PC-9 (cell line): ENCODE measurements at regions not wholly inside any gene's neighbourhood (a gene's known extent, or its start where the extent isn't known, plus 50 kb on each side); places are given as distances from the start of the nearest gene placed in this dataset.

Source experiments
- BruUV-seq: library from RNA; stranded (reverse); fragments of 400-500 nt; replicated peaks from 2 replicates; lab custom pipeline; 2021; lab: Mats Ljungman, UMichigan
- CTCF ChIA-PET: fragments of 300-600 bp; sonication (Branson Sonifier 250); formaldehyde crosslinking; loops from one replicate; lab custom pipeline; 2022; ENCODE audit warnings: antibody characterized with exemption; lab: Charles Lee
- POLR2A ChIA-PET: fragments of 300-600 bp; sonication (Branson Sonifier 250); formaldehyde crosslinking; loops from one replicate; lab custom pipeline; 2022; ENCODE audit warnings: antibody characterized with exemption; ENCODE audit not compliant: unreplicated experiment; lab: Charles Lee
- DNase-seq, 2 experiments: peaks; one replicate each; pipeline versions ENCODE4 v3.0.0 to v3.0.0-alpha.2; 2015 to 2022; ENCODE audit warnings: mixed read lengths in 1 of 2
- H2AFZ ChIP-seq: fragments of 200-600 bp; sonication (generic); 2 replicates; pipeline ENCODE4 v1.8.1; 2017; ENCODE audit warnings: antibody characterized with exemption
- H3F3A ChIP-seq: fragments of 200-600 bp; sonication (generic); 2 replicates; pipeline ENCODE4 v1.8.1; 2017; ENCODE audit warnings: antibody characterized with exemption, mild to moderate bottlenecking, low read depth; ENCODE audit not compliant: insufficient read depth
- H3K27ac ChIP-seq: fragments of 200-600 bp; sonication (generic); 2 replicates; pipeline ENCODE4 v1.6.1; 2016; ENCODE audit warnings: mixed run types
- H3K27me3 ChIP-seq: fragments of 200-600 bp; sonication (generic); 2 replicates; pipeline ENCODE4 v1.6.1; 2016; ENCODE audit warnings: low read depth, mixed run types; ENCODE audit not compliant: insufficient read depth
- H3K36me3 ChIP-seq: fragments of 200-600 bp; sonication (generic); 2 replicates; pipeline ENCODE4 v1.6.1; 2016; ENCODE audit warnings: low read depth, mixed run types
- H3K4me1 ChIP-seq: fragments of 200-600 bp; sonication (generic); replicated peaks from 2 replicates; pipeline ENCODE4 v1.6.1; 2016; ENCODE audit warnings: mixed run types; ENCODE audit not compliant: insufficient read depth
- H3K4me2 ChIP-seq: fragments of 200-600 bp; sonication (generic); 2 replicates; pipeline ENCODE4 v1.6.1; 2017; ENCODE audit warnings: mixed run types
- H3K4me3 ChIP-seq: fragments of 200-600 bp; sonication (generic); 2 replicates; pipeline ENCODE4 v1.6.1; 2016; ENCODE audit warnings: mixed run types
- H3K79me2 ChIP-seq: fragments of 200-600 bp; sonication (generic); 2 replicates; pipeline ENCODE4 v1.6.1; 2017; ENCODE audit warnings: low read depth, mixed run types
- H3K9me2 ChIP-seq: fragments of 200-600 bp; sonication (generic); 2 replicates; pipeline ENCODE4 v1.8.1; 2017; ENCODE audit warnings: mild to moderate bottlenecking; ENCODE audit not compliant: insufficient read depth
- H3K9me3 ChIP-seq: fragments of 200-600 bp; sonication (generic); 2 replicates; pipeline ENCODE4 v1.8.1; 2016; ENCODE audit warnings: low read depth; ENCODE audit not compliant: insufficient read depth
- H4K20me1 ChIP-seq: fragments of 200-600 bp; sonication (generic); 2 replicates; pipeline ENCODE4 v1.8.1; 2017; ENCODE audit not compliant: insufficient read depth
- EZH2 ChIP-seq: fragments of 200-600 bp; sonication (generic); IDR thresholded peaks from 2 replicates; pipeline ENCODE4 v1.8.0; 2017; ENCODE audit warnings: antibody characterized with exemption, low read depth
- intact Hi-C: fragments of 100-400 bp; cut with micrococcal nuclease; formaldehyde crosslinking; loops from one replicate; pipeline ENCODE4 v1.10.0; 2022; ENCODE audit not compliant: unreplicated experiment
- TF ChIP-seq, protein P1 (sequence below): fragments of 200-600 bp; sonication (generic); conservative IDR thresholded peaks from 2 replicates; pipeline ENCODE4 v1.6.1; 2017; ENCODE audit warnings: mixed run types, antibody characterized with exemption, mild to moderate bottlenecking, moderate library complexity

DNA sequence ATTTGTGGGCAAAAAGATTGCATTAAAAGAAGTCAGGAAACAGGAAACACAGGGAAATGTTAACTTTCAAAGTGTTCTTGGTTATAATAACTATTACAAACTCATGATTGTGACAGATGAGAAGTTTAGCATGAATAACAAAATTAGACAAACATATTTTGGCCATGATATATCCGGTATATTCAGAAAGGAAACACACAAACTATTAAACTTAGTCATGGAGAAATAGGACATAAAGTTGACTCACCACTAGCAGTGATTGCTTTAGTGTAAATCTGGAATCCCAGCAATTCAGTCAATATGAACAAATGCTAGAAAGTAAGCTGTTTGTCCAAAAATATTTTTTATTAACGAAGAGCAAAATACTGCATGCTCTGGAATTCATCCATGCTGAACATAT, 1299.9 kb downstream of the C4orf33 start:
- no peak overlapping the region for H3K4me2 ChIP-seq
- DNase-seq: no peak

DNA sequence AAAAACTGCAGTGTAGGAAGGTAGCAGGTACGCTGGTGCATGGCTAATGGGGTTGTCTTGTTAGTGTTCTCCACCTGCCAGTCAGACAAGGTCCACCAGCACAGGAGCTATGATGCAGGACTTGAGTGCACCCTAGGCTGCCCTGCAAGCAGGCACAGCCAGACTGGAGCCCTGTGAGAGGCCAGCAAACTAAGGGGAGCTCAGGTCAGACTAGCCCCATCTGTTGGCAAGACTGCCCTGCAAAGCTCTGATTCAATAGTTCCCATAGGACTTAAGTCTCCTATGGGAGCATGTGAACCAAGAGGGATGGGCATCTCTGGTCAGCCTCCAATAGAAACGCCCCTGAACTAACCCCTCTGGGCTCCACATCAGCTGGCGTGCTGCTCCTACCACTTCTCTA, 1307.3 kb downstream of the C4orf33 start:
- no peak overlapping the region for H2AFZ ChIP-seq
- H3K4me2 ChIP-seq: no peak overlapping the region
- no peak overlapping the region for H3K27ac ChIP-seq
- no peak overlapping the region for H3K4me3 ChIP-seq
- no peaks in the 10 kb centered on the region for H3K27me3 ChIP-seq
- no peaks in the 10 kb centered on the region for H3K79me2 ChIP-seq
- no peaks in the 10 kb centered on the region for H3K9me2 ChIP-seq
- no peaks in the 10 kb centered on the region for H3K36me3 ChIP-seq
- ChIA-PET POLR2A (no interaction called here), CTCF (no interaction called here)
- DNase-seq: no peak
- no peaks in the 10 kb centered on the region for H3K9me3 ChIP-seq
- intact Hi-C loops: no loop called here
- no peaks in the 10 kb centered on the region for H3K4me1 ChIP-seq
- no peaks in the 10 kb centered on the region for H3F3A ChIP-seq
- BruUV-seq: no TSS peak
- no peaks in the 10 kb centered on the region for H4K20me1 ChIP-seq
- TF ChIP-seq, protein P1, sequence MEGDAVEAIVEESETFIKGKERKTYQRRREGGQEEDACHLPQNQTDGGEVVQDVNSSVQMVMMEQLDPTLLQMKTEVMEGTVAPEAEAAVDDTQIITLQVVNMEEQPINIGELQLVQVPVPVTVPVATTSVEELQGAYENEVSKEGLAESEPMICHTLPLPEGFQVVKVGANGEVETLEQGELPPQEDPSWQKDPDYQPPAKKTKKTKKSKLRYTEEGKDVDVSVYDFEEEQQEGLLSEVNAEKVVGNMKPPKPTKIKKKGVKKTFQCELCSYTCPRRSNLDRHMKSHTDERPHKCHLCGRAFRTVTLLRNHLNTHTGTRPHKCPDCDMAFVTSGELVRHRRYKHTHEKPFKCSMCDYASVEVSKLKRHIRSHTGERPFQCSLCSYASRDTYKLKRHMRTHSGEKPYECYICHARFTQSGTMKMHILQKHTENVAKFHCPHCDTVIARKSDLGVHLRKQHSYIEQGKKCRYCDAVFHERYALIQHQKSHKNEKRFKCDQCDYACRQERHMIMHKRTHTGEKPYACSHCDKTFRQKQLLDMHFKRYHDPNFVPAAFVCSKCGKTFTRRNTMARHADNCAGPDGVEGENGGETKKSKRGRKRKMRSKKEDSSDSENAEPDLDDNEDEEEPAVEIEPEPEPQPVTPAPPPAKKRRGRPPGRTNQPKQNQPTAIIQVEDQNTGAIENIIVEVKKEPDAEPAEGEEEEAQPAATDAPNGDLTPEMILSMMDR: no peak
- no peak for TF ChIP-seq EZH2

More for the DNA sequence above, 1299.9 kb downstream of the C4orf33 start:
- H4K20me1 ChIP-seq: no peaks in the 10 kb centered on the region
- no peaks in the 10 kb centered on the region for H3K79me2 ChIP-seq
- H3K9me2 ChIP-seq: no peaks in the 10 kb centered on the region; the same call in 1 of the 2 replicates
- H3K27me3 ChIP-seq: no peaks in the 10 kb centered on the region
- H3K4me3 ChIP-seq: no peak overlapping the region
- no peaks in the 10 kb centered on the region for H3K36me3 ChIP-seq
- intact Hi-C loops: no loop called here
- no peak overlapping the region for H3K27ac ChIP-seq
- H3K4me1 ChIP-seq: no peaks in the 10 kb centered on the region
- no peak overlapping the region for H2AFZ ChIP-seq
- no peaks in the 10 kb centered on the region for H3K9me3 ChIP-seq
- H3F3A ChIP-seq: no peaks in the 10 kb centered on the region
- no TSS peak for BruUV-seq
- TF ChIP-seq EZH2: no peak
- TF ChIP-seq, protein P1: no peak
- CTCF ChIA-PET: no interaction called here
- POLR2A ChIA-PET: no interaction called here

DNA sequence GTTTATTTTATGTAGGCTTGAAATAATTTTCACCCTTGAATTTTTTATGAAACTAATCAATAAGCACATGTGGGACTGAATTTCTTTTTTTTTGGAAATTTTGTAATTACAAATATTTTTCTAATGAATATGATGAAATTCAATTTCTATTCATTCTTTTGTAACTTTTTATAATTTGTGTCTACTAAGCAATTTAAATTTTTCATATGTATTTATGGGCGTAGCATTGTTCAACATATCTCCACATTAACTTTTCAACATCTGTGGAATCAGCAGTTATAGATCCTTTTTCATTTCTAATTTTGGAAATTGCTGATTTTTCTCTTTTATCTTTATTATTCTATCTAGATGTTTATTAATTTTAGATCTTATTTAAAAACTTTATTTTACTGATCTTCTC, 1320.3 kb downstream of the C4orf33 start:
- POLR2A ChIA-PET: no interaction called here
- Histone ChIP-seq H3K4me3 (no peak overlapping the region), H3K9me2 (no peaks in the 10 kb centered on the region), H3K9me3 (no peaks in the 10 kb centered on the region), H3K27ac (no peak overlapping the region), H3K4me1 (no peaks in the 10 kb centered on the region), H3K27me3 (no peaks in the 10 kb centered on the region), H3K4me2 (no peak overlapping the region), H3K36me3 (no peaks in the 10 kb centered on the region), H3F3A (no peaks in the 10 kb centered on the region), H4K20me1 (no peaks in the 10 kb centered on the region), H3K79me2 (no peaks in the 10 kb centered on the region), H2AFZ (no peak overlapping the region)
- DNase-seq: no peak
- intact Hi-C loops: no loop called here
- no peak for TF ChIP-seq EZH2
- TF ChIP-seq, protein P1: no peak
- no TSS peak for BruUV-seq
- CTCF ChIA-PET: no interaction called here
